GM13977 (cell line): ENCODE measurements at regions not wholly inside any gene's neighbourhood (a gene's known extent, or its start where the extent isn't known, plus 50 kb on each side); places are given as distances from the start of the nearest gene placed in this dataset.

Experiments used
- DNase-seq: peaks from one replicate; pipeline ENCODE4 v3.0.0; 2012; ENCODE audit warnings: low spot score
- in situ Hi-C: fragments of 300-500 bp; cut with MboI; formaldehyde crosslinking; loops from one replicate; pipeline ENCODE4 v1.12.0; 2022; ENCODE audit warnings: low sequenced_read_pairs, low pct_unique_long_range_greater_than_20kb, mixed read lengths, inconsistent platforms; ENCODE audit not compliant: unreplicated experiment
- TF ChIP-seq, protein P1 (sequence below): IDR thresholded peaks from 2 replicates; pipeline ENCODE4 v1.5.1; 2012; ENCODE audit warnings: mild to moderate bottlenecking, control low read depth; ENCODE audit not compliant: insufficient read depth; ENCODE audit errors: extremely low read depth, missing control alignments

DNA sequence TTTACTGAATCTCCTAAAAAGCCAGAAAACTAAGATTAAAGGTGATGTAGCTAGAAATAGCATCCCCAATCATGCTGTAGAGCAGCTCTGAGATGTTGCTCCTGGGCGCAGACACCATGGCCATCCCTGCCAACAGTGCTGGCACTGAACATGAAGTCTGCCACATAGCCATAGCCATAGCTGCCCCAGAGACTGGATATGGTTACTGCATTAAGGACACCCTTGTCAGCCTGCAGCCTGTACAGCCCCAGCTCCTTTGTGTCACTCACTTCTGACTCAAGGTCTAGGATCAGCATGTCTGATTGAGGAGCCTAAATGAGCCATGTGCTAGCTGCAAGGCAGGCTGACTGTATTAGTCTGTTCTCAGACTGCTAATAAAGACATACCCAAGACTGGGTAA, 284.6 kb downstream of the RPS24 start:
- TF ChIP-seq, protein P1, sequence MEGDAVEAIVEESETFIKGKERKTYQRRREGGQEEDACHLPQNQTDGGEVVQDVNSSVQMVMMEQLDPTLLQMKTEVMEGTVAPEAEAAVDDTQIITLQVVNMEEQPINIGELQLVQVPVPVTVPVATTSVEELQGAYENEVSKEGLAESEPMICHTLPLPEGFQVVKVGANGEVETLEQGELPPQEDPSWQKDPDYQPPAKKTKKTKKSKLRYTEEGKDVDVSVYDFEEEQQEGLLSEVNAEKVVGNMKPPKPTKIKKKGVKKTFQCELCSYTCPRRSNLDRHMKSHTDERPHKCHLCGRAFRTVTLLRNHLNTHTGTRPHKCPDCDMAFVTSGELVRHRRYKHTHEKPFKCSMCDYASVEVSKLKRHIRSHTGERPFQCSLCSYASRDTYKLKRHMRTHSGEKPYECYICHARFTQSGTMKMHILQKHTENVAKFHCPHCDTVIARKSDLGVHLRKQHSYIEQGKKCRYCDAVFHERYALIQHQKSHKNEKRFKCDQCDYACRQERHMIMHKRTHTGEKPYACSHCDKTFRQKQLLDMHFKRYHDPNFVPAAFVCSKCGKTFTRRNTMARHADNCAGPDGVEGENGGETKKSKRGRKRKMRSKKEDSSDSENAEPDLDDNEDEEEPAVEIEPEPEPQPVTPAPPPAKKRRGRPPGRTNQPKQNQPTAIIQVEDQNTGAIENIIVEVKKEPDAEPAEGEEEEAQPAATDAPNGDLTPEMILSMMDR, result no peak
- in situ Hi-C loops, result no loop called here
- no peak for DNase-seq

- in situ Hi-C loops, result no loop called here
- no peak for DNase-seq
- TF ChIP-seq, protein P1, result no peak
Measured at GRCh38 chr10:78319371-78319770, 285.7 kb downstream of the RPS24 start.

DNA sequence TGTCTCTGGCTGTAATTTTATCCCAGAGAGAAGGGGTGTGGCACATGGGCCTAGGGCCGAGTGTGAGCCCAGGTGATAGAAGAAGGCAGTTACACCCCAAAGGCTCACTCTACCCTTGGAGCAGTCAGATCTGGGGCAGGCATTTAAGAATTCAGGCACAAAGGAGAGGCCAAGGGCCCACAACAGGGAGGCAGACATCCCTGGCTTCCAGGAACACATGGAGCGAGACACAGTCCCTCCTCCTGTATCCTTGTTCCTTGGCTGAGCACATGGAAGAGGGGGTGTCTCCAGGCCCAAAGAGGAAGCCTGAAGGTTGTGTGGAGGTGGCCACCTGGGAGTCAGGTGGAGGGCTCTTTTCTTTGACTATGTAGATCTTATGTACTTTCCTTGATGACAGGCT, 286.2 kb downstream of the RPS24 start:
- TF ChIP-seq, protein P1, result no peak
- in situ Hi-C loops, result no loop called here
- no peak for DNase-seq

DNA sequence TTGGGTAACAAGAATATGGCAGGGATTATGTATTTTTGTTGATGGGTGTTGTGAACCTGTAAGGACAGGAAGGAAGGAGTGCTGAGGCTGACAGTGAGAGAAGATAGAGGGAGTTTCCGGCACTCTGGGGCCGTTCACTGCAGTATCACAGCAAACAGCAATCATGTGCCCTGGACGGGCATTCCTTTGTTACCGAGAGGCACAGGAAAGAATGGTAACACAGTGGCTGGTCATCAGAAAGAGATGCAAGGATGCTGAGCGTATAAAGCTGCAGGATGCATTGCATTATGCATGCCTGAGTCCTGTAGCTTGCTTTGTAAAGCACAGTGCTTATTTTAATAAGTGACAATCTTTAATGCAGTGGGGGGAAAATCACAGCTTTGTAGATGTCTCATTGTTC, 286.8 kb downstream of the RPS24 start:
- TF ChIP-seq, protein P1, result no peak
- DNase-seq, result no peak
- in situ Hi-C loops, result no loop called here

- no peak for DNase-seq
- TF ChIP-seq, protein P1, result no peak
- in situ Hi-C loops, result no loop called here
Measured at GRCh38 chr10:78321000-78321399, 287.3 kb downstream of the RPS24 start.

- TF ChIP-seq, protein P1, result no peak
- DNase-seq, result no peak
- in situ Hi-C loops, result no loop called here
Measured at GRCh38 chr10:78321500-78321899, 287.8 kb downstream of the RPS24 start.

DNA sequence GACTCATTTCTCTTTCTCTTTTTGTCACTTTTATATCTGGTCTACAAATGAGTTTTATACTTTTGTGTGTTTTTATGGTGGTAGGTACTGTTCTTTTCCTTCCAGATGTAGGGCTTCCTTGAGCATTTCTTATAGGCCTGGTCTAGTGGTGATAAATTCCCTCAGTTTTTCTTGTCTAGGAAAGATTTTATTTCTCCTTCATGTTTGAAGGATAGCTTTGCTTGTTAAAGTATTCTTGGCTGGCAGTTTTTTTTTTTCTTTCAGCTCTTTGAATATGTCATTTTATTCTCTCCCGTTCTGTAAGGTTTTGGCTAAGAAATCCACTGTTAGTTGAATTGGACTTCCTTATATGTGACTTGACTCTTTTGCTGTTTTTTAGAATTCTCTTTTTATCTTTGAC, 292.7 kb downstream of the RPS24 start:
- DNase-seq, result no peak
- in situ Hi-C loops, result no loop called here
- TF ChIP-seq, protein P1, result no peak
